ENCODE measurements at regions not wholly inside any gene's neighbourhood (a gene's known extent, or its start where the extent isn't known, plus 50 kb on each side); places are given as distances from the start of the nearest gene placed in this dataset.

DNA sequence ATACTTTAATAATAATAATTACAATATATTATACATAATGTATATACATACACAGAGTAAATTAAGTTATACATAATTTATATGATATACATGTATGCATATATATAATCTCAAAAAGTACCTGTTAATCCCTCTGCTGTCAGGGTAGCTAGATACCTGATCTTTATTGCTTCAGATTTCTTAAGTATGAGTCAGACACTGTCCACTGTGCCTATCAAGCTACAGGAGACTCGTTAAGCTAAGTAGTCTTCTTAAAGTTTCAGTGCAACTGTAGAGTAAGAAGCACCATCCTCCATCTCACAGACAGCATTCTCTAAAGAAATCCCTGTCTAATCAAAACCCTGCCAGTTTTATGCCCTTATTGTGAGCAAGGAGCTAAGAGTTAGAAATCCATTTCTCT lies 428.7 kb downstream of the RERGL start:
- TF ChIP-seq, protein P1, sequence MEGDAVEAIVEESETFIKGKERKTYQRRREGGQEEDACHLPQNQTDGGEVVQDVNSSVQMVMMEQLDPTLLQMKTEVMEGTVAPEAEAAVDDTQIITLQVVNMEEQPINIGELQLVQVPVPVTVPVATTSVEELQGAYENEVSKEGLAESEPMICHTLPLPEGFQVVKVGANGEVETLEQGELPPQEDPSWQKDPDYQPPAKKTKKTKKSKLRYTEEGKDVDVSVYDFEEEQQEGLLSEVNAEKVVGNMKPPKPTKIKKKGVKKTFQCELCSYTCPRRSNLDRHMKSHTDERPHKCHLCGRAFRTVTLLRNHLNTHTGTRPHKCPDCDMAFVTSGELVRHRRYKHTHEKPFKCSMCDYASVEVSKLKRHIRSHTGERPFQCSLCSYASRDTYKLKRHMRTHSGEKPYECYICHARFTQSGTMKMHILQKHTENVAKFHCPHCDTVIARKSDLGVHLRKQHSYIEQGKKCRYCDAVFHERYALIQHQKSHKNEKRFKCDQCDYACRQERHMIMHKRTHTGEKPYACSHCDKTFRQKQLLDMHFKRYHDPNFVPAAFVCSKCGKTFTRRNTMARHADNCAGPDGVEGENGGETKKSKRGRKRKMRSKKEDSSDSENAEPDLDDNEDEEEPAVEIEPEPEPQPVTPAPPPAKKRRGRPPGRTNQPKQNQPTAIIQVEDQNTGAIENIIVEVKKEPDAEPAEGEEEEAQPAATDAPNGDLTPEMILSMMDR (IDR thresholded peaks at IDR 0.05; ENCODE audit: low read length): no peak
- TF ChIP-seq EZH2 (IDR thresholded peaks at IDR 0.05; ENCODE audit: borderline replicate concordance, low read length): no peak
